ENCODE measurements at regions not wholly inside any gene's neighbourhood (a gene's known extent, or its start where the extent isn't known, plus 50 kb on each side); places are given as distances from the start of the nearest gene placed in this dataset.

DNA sequence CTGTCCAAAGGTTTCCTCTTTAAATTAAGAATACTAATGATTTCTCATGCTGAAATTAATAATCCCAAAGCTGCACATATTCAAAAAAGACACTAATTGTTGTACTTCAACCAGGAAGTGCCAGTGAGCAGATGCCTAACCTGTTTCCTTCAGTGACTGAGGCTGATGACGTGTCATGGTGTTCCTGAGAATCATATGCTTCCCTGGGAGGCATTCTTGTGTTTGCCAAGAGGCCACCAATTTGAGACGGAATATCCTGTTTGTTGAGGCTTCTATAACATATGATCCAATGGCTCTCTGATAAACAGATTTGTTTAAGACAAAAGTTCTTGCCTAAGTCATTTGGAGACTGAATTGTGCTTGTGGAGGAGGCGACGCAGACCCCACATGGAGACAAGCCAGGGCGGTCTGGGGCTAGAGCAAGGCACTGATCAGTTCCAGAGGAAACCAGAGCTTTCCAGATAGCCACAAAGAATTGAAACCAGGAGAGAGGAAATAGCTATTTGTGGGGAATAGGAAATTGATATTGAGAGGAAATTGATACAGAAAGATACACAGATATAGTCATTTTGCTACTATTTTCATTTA, 66.4 kb upstream of the ZNF608 start:
- TF ChIP-seq, protein P1, sequence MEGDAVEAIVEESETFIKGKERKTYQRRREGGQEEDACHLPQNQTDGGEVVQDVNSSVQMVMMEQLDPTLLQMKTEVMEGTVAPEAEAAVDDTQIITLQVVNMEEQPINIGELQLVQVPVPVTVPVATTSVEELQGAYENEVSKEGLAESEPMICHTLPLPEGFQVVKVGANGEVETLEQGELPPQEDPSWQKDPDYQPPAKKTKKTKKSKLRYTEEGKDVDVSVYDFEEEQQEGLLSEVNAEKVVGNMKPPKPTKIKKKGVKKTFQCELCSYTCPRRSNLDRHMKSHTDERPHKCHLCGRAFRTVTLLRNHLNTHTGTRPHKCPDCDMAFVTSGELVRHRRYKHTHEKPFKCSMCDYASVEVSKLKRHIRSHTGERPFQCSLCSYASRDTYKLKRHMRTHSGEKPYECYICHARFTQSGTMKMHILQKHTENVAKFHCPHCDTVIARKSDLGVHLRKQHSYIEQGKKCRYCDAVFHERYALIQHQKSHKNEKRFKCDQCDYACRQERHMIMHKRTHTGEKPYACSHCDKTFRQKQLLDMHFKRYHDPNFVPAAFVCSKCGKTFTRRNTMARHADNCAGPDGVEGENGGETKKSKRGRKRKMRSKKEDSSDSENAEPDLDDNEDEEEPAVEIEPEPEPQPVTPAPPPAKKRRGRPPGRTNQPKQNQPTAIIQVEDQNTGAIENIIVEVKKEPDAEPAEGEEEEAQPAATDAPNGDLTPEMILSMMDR (IDR thresholded peaks at IDR 0.05 in 4 of 5, conservative IDR thresholded peaks at IDR 0.05 in 1 of 5): no peak
- no peak for TF ChIP-seq POLR2A (IDR thresholded peaks at IDR 0.05)

All from gastrocnemius medialis (tissue), 4 donors.